Neural cell (in vitro differentiated cells): ENCODE measurements at regions not wholly inside any gene's neighbourhood (a gene's known extent, or its start where the extent isn't known, plus 50 kb on each side); places are given as distances from the start of the nearest gene placed in this dataset.

Experiments used
- EP300 ChIP-seq: fragments of 450-650 bp; conservative IDR thresholded peaks from 2 replicates; pipeline ENCODE4 v1.6.1; 2014; ENCODE audit warnings: antibody characterized with exemption, mild to moderate bottlenecking, moderate library complexity; ENCODE audit not compliant: poor library complexity, severe bottlenecking
- EZH2 ChIP-seq: fragments of 200-600, 300-800 bp; shearing (Covaris generic), sonication (generic); IDR thresholded peaks from 2 replicates; pipeline ENCODE4 v1.6.1; 2014; ENCODE audit warnings: antibody characterized with exemption, low read length, borderline replicate concordance, mild to moderate bottlenecking; ENCODE audit not compliant: insufficient read depth, poor library complexity, severe bottlenecking
- POLR2AphosphoS5 ChIP-seq: IDR thresholded peaks from 2 replicates; pipeline ENCODE4 v1.6.1; 2012
- RAD21 ChIP-seq: fragments of 450-650 bp; conservative IDR thresholded peaks from 2 replicates; pipeline ENCODE4 v1.6.1; 2014; ENCODE audit warnings: antibody characterized with exemption, mild to moderate bottlenecking, moderate library complexity
- REST ChIP-seq: IDR thresholded peaks from 2 replicates; pipeline ENCODE4 v1.6.1; 2012; ENCODE audit warnings: borderline replicate concordance
- TAF1 ChIP-seq: IDR thresholded peaks from 2 replicates; pipeline ENCODE4 v1.6.1; 2012; ENCODE audit warnings: low read depth
- TF ChIP-seq, protein P1 (sequence below): fragments of 450-650 bp; IDR thresholded peaks from 2 replicates; pipeline ENCODE4 v1.5.1; 2014; ENCODE audit warnings: antibody characterized with exemption, mild to moderate bottlenecking, moderate library complexity; ENCODE audit not compliant: poor library complexity, severe bottlenecking

DNA sequence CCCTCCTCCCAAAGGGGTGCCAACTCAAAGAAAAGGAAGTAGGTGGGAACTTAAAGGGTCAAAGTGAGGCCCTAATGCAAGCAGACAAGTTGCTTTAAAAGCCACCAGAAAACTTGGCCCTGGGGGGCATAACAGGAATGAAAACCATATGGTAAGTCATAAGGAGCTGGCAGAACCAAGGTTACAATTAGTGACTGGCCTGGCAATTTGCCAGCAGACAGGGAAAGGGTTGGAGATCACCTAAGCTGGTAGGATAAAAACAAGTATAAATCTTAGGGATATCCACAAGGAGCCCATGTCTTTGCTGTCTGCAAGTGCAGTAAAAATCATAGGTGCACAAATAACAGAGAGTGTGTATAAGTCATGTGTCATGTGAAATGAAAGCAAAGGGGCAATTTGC lies 256.7 kb upstream of the LRRTM4 start:
- TF ChIP-seq TAF1, result no peak
- TF ChIP-seq, protein P1, sequence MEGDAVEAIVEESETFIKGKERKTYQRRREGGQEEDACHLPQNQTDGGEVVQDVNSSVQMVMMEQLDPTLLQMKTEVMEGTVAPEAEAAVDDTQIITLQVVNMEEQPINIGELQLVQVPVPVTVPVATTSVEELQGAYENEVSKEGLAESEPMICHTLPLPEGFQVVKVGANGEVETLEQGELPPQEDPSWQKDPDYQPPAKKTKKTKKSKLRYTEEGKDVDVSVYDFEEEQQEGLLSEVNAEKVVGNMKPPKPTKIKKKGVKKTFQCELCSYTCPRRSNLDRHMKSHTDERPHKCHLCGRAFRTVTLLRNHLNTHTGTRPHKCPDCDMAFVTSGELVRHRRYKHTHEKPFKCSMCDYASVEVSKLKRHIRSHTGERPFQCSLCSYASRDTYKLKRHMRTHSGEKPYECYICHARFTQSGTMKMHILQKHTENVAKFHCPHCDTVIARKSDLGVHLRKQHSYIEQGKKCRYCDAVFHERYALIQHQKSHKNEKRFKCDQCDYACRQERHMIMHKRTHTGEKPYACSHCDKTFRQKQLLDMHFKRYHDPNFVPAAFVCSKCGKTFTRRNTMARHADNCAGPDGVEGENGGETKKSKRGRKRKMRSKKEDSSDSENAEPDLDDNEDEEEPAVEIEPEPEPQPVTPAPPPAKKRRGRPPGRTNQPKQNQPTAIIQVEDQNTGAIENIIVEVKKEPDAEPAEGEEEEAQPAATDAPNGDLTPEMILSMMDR, result no peak
- TF ChIP-seq RAD21, result no peak
- no peak for TF ChIP-seq EZH2
- TF ChIP-seq POLR2AphosphoS5, result no peak
- no peak for TF ChIP-seq EP300
- no peak for TF ChIP-seq REST
